ENCODE measurements at regions not wholly inside any gene's neighbourhood (a gene's known extent, or its start where the extent isn't known, plus 50 kb on each side); places are given as distances from the start of the nearest gene placed in this dataset.
"Not testable (repeated sequence)": the region's sequence is repeated elsewhere in the genome, so short reads cannot be mapped to it uniquely, and the experiment has no call there.

DNA sequence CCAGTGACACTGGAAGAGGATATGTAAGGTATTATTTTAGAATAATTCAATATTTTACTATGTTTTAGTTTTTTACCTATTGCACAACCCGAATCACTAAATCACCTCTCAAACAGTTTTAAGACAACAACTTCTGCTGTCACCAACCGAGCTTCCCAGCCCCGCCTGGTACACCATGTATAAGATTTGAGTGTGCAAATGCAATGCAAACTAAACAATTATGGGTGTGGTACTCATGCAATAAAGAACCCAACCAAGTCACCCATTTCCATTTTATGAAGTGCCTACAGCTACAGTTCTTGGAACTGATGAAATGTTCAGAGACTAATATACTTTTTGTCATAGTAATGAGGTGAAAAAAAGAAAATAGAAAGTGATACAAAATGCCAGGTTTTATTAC, 256.2 kb downstream of the TAFA4 start:
- H3K9me3 Mint-ChIP-seq, result no peaks in the 10 kb centered on the region
- H3K4me1 Mint-ChIP-seq (ENCODE audit: low read depth), result no peaks in the 10 kb centered on the region
- no peak overlapping the region for H3K27ac Mint-ChIP-seq
- no peak for DNase-seq
- no peaks in the 10 kb centered on the region for H3K27me3 Mint-ChIP-seq
- no peak overlapping the region for H3K4me3 Mint-ChIP-seq
- no peaks in the 10 kb centered on the region for H3K36me3 Mint-ChIP-seq (ENCODE audit: low read depth)

DNA sequence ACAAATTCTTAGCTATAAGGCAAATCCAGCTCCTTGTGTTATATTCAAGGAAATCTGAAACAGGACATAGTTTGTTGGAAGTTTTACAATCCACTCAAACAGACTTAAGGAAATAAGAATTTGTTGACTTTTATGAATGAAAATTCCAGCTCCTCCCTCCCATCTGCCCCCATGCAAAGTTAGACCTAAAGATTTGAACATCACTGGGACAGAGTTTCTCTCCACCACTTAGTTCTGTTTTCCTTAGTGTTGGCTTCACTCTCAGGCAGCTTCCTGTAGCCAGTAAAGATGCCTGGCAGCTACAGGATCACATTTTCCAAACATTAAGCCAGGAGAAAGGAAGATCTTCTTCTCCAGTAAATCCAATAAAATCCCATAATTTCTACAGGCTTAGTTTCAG, 265.0 kb downstream of the TAFA4 start:
- Mint-ChIP-seq H3K4me3 (no peak overlapping the region), H3K9me3 (no peaks in the 10 kb centered on the region), H3K36me3 (ENCODE audit: low read depth) (no peaks in the 10 kb centered on the region), H3K27ac (no peak overlapping the region), H3K27me3 (no peaks in the 10 kb centered on the region), H3K4me1 (ENCODE audit: low read depth) (no peaks in the 10 kb centered on the region)
- DNase-seq, result no peak

DNA sequence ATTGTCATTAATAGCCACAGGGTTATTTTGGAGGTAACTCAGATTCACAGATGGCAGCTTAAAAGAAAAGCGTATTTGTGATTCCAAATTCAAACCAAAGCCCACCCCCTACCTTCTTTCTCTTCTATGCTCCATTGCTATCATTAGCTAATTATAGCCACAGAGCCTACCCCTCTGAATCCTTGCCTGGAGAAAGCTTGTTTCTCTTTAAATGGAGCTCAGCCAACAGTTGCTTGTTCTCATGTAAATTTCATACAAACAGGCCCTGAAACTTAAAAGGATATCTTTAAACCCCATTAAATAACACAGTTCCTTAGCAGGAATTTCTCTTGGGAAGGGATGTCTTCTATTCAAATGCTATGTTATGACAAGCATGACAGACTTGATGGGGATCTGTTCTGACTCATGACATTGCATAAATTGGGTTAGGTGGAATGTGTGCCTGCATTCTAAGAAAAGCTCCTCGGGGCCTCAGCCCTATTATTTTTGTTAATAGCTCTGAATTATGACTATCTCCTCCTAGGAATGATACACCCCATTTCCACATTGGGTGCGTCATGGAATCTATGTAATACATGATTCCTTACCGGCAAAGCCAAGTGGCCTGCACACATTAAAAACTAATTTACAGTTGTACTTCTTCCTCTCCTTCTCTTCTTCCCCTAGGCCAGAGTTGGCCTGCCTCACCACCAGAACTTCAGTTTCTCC, 265.8 kb downstream of the TAFA4 start:
- H3K27ac Mint-ChIP-seq, result no peak overlapping the region
- no peaks in the 10 kb centered on the region for H3K36me3 Mint-ChIP-seq (ENCODE audit: low read depth)
- no peak overlapping the region for H3K4me3 Mint-ChIP-seq
- no peak for DNase-seq
- no peaks in the 10 kb centered on the region for H3K4me1 Mint-ChIP-seq (ENCODE audit: low read depth)
- H3K9me3 Mint-ChIP-seq, result no peaks in the 10 kb centered on the region
- no peaks in the 10 kb centered on the region for H3K27me3 Mint-ChIP-seq

DNA sequence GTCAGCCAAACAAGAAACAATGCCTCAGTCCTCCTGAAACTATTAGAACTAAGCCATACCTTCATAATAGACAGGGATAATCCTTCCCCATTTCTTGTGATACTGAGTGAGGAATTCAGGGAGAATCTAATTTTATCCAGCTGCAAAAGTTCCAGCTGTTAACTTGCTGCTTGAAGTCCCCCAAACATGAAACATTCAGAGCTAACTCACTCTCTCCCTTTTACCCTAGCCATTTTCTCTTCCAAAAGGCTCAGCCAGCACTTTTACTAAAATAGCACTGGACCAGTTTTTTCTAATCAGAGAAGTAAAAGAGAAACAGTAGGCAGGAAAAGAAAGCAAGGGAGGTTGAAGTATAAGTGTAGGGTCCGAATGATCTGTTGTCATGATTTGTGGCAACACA, 268.1 kb downstream of the TAFA4 start:
- no peaks in the 10 kb centered on the region for H3K9me3 Mint-ChIP-seq
- no peaks in the 10 kb centered on the region for H3K36me3 Mint-ChIP-seq (ENCODE audit: low read depth)
- no peak for DNase-seq
- H3K4me1 Mint-ChIP-seq (ENCODE audit: low read depth), result no peaks in the 10 kb centered on the region
- H3K4me3 Mint-ChIP-seq, result no peak overlapping the region
- no peak overlapping the region for H3K27ac Mint-ChIP-seq
- no peaks in the 10 kb centered on the region for H3K27me3 Mint-ChIP-seq

DNA sequence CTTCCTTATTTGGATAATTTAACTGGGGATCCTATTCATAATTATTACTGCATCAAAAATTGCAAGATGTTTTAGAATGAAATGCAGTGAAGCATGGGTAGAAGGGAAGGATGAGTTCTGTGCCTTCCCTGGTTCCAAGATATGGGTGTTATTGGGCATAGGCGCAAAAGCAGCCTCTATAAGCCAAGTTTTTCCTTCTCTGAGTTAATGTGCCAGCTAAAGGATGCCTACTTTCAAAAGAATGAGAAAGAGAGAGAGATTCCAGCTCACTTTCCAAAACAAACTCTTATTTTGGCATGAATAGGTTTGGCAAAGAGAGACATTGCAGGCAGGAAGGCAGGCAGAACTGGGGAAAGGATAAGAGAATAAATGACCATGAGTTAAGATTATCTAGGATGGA, 270.2 kb downstream of the TAFA4 start:
- Mint-ChIP-seq H3K36me3 (ENCODE audit: low read depth) (no peaks in the 10 kb centered on the region), H3K27me3 (peaks cover 3% of the 10 kb centered on the region), H3K27ac (no peak overlapping the region), H3K9me3 (no peaks in the 10 kb centered on the region), H3K4me1 (ENCODE audit: low read depth) (no peaks in the 10 kb centered on the region), H3K4me3 (no peak overlapping the region)
- DNase-seq, result no peak

DNA sequence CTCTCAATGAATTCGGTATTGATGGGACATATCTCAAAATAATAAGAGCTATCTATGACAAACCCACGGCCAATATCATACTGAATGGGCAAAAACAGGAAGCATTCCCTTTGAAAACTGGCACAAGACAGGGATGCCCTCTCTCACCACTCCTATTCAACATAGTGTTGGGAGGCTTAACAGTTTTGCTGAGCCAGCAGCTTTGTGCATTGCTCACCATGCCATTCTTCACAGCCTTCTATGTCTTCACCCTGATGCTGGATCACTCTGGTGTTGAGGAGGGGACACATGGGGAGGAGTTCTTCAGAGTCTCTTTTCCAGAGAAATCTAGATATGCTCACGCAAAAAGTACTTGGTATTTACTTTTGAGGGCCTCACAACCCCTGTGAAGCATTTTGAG, 281.7 kb downstream of the TAFA4 start:
- not testable (repeated sequence) for H3K36me3 Mint-ChIP-seq (ENCODE audit: low read depth); H3K9me3 Mint-ChIP-seq; H3K27ac Mint-ChIP-seq; H3K4me1 Mint-ChIP-seq (ENCODE audit: low read depth); H3K27me3 Mint-ChIP-seq; DNase-seq; H3K4me3 Mint-ChIP-seq

DNA sequence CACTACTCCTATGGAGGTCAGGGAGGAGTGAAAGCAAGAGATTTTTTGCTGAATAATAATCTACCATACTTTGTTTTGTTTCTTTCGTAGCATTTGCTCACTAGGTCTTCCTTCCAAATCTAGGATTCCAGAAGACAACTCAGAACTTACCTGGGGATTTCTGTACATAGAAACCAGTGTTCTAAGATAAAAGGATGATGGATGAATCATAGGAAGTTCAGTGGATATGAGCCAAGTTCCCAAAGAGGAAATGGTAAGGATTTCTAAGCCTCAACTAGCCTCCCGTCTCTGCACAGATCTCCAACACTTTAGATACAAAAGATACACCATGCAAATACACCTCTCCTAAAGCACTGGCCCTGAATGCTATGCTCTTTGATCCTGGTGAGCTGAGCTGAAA, 283.9 kb downstream of the TAFA4 start:
- Mint-ChIP-seq H3K27ac (no peak overlapping the region), H3K36me3 (ENCODE audit: low read depth) (no peaks in the 10 kb centered on the region), H3K27me3 (peaks cover 4% of the 10 kb centered on the region), H3K4me3 (no peak overlapping the region), H3K9me3 (no peaks in the 10 kb centered on the region), H3K4me1 (ENCODE audit: low read depth) (no peaks in the 10 kb centered on the region)
- no peak for DNase-seq

DNA sequence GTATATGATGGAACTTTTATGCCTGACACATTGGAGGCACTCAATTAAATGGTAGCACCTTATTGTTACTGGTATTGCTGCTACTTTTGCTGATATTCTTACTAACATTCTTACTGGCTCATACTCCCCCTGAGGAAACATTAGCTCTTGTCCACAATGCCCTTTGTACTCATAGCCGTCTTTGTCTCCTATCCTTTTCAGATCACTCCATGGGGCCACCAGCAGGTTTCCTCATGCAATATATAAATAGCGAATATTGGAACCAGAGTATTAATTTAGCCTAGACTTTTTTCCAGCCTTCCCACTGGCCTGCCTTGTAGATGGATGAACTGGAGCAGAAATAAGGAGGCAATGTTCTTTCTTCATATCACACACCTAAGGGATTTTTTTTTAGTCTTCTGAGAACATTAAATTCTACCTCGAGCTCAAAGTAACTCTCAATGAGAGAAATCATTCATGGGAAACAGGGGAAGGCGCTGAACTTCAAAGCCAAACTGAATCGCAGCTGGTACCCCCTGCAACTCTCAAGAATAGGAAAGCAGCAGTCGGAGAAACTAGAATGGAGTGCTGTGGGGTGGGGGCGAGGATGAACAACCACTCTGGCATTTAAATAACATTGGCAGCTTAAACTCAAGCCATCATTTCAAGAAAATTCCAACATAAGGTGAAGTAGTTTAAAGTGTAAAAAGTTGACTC, 300.3 kb downstream of the TAFA4 start:
- Mint-ChIP-seq H3K4me1 (ENCODE audit: low read depth) (no peaks in the 10 kb centered on the region), H3K9me3 (no peaks in the 10 kb centered on the region), H3K36me3 (ENCODE audit: low read depth) (no peaks in the 10 kb centered on the region), H3K27ac (no peak overlapping the region), H3K27me3 (peaks cover 19% of the 10 kb centered on the region), H3K4me3 (no peak overlapping the region)
- no peak for DNase-seq

DNA sequence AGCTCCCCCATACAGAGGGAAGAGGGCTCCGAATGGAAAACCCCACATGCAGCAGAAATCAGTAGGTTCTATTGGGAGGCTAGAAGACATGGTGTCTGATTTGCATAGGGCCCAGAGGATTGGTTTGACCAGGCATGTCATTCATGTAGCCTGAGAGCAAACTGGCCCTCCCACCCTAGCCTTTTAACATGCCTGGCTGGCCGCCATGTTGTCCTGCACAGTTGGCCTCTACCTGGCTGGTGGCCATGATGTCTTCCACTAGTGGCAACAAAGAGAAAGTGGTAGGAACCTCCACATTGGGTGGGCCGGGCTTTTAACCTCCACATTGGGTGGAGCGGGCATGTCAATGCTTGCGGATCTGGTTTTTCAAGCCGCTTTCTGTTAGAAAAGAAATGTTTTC, 312.1 kb downstream of the TAFA4 start:
- H3K4me3 Mint-ChIP-seq, result no peak overlapping the region
- no peaks in the 10 kb centered on the region for H3K4me1 Mint-ChIP-seq (ENCODE audit: low read depth)
- peaks cover 4% of the 10 kb centered on the region for H3K27me3 Mint-ChIP-seq
- no peaks in the 10 kb centered on the region for H3K9me3 Mint-ChIP-seq
- H3K27ac Mint-ChIP-seq, result no peak overlapping the region
- DNase-seq, result no peak
- no peaks in the 10 kb centered on the region for H3K36me3 Mint-ChIP-seq (ENCODE audit: low read depth)

DNA sequence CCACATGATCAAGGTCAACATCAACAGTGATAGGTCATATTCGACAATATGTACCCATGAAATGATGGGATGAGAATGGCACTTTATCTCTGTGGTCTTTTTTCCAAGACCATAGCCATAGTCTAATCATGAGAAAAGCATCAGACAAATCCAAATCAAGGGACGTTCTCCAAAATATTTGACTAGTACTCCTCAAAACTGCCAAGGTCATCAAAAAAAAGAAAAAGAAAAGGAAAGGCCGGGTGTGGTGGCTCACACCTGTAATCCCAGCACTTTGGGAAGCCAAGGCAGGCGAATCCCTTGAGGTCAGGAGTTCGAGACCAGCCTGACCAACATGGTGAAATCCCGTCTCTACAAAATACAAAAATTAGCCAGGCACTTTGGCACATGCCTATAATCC, 318.3 kb downstream of the TAFA4 start:
- H3K36me3 Mint-ChIP-seq (ENCODE audit: low read depth), result no peaks in the 10 kb centered on the region
- no peaks in the 10 kb centered on the region for H3K4me1 Mint-ChIP-seq (ENCODE audit: low read depth)
- no peak overlapping the region for H3K27ac Mint-ChIP-seq
- H3K9me3 Mint-ChIP-seq, result peaks cover 10% of the 10 kb centered on the region
- no peak for DNase-seq
- peaks cover 6% of the 10 kb centered on the region for H3K27me3 Mint-ChIP-seq
- no peak overlapping the region for H3K4me3 Mint-ChIP-seq

DNA sequence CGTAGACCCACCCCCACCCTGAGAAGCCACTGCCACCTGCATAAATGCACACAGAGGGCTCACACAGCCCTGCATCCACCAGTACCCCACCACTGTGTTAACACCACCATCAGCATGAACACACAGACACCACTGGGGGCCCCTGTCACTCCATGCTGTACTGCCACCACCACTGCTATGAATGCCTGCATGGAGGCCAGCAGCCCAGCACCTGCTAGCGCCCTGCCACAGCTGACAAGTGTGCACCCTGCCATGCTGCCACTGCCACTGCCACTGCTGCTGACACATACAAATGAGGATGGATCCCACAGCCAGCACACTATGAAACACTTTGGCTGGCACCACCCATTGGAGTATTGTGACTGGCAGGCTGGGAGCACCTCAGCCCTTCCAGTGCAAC, 361.0 kb downstream of the TAFA4 start:
- Mint-ChIP-seq H3K36me3 (ENCODE audit: low read depth) (no peaks in the 10 kb centered on the region), H3K4me1 (ENCODE audit: low read depth) (no peaks in the 10 kb centered on the region), H3K4me3 (no peak overlapping the region), H3K27ac (no peak overlapping the region), H3K9me3 (no peaks in the 10 kb centered on the region), H3K27me3 (peaks cover 6% of the 10 kb centered on the region)
- no peak for DNase-seq

DNA sequence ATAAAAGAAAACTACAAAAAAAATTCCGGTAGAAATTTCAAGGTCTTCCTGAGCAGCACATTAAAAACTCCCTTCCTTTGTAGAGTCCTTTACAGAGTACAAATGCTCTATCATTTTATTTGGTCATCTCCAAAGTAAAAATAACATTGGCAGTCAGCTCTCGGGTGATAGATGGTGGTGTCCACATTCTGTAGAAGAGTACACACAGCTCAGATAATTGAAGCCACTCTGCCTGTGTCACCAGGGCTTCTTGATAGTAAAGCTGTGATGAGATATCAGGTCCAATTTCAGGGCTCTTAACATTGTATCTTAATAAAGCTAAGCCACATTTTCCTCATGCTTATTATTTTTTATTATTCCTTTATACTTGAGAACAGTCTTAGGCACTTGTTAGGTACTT, 371.6 kb downstream of the TAFA4 start:
- Mint-ChIP-seq H3K4me3 (no peak overlapping the region), H3K27me3 (peaks cover 2% of the 10 kb centered on the region), H3K4me1 (ENCODE audit: low read depth) (no peaks in the 10 kb centered on the region), H3K9me3 (no peaks in the 10 kb centered on the region), H3K27ac (no peak overlapping the region), H3K36me3 (ENCODE audit: low read depth) (no peaks in the 10 kb centered on the region)
- DNase-seq, result no peak

DNA sequence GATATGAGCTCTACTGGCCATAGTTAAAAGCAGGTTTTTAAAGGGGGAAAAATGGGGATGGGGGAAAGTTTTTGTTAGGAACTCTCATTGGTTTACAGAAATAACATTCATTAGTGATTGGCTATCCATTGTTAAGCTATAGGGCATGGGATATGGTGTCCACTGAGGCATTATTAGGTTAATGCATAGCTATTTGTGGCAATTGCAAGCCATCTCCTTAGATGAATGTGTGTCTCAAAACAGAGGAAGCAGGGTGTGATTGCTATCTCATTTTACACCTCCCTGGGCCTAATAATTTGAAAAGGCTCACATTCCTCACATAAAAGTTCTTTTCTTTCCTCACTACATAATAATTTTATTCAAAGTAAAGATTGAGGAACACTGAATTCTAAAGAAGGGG, 396.6 kb downstream of the TAFA4 start:
- H3K9me3 Mint-ChIP-seq, result peaks cover 4% of the 10 kb centered on the region
- H3K27ac Mint-ChIP-seq, result no peak overlapping the region
- DNase-seq, result no peak
- no peaks in the 10 kb centered on the region for H3K4me1 Mint-ChIP-seq (ENCODE audit: low read depth)
- H3K27me3 Mint-ChIP-seq, result no peaks in the 10 kb centered on the region
- H3K36me3 Mint-ChIP-seq (ENCODE audit: low read depth), result peaks cover 4% of the 10 kb centered on the region
- H3K4me3 Mint-ChIP-seq, result no peak overlapping the region

DNA sequence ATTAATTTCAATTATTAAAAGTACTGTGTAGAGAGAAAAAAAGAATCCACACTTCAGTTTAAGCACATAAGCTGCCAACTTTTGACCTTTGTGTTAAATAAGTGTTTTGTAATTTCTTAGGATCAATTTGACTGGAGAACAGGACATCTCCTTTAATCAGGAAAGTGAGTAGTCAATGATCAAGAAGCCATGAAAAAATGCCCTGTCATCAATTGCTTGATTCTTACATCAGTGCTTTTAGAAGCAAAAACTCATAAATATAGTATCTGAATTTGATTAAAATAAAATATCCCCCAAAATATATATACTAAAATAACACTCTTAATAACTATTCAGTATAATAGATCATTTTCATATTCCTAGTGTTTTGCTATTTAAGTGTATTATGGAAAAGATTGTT, 409.0 kb downstream of the TAFA4 start:
- no peaks in the 10 kb centered on the region for H3K9me3 Mint-ChIP-seq
- H3K4me1 Mint-ChIP-seq (ENCODE audit: low read depth), result no peaks in the 10 kb centered on the region
- H3K27me3 Mint-ChIP-seq, result no peaks in the 10 kb centered on the region
- no peaks in the 10 kb centered on the region for H3K36me3 Mint-ChIP-seq (ENCODE audit: low read depth)
- no peak for DNase-seq
- H3K27ac Mint-ChIP-seq, result no peak overlapping the region
- no peak overlapping the region for H3K4me3 Mint-ChIP-seq

DNA sequence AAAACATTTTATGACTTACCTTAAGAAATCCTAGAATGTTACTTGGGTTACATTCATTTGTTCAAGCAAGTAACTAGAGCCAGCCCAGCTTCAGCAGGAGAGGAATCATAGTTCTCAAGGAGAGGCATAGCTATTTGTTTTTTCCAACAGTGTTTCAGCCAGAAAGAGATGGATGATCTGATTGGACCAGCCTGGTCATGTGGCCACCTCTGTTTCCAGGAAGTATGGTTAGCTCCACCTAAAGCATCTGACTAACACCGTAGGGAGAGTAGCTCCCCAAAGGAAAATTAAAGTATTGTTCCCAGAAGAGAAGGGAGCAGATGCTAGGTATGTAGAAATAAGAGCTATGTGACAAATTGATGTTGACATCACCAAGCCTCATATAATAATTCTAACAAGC, 417.1 kb downstream of the TAFA4 start:
- no peak overlapping the region for H3K27ac Mint-ChIP-seq
- no peak overlapping the region for H3K4me3 Mint-ChIP-seq
- DNase-seq, result no peak
- no peaks in the 10 kb centered on the region for H3K9me3 Mint-ChIP-seq
- H3K36me3 Mint-ChIP-seq (ENCODE audit: low read depth), result no peaks in the 10 kb centered on the region
- no peaks in the 10 kb centered on the region for H3K27me3 Mint-ChIP-seq
- no peaks in the 10 kb centered on the region for H3K4me1 Mint-ChIP-seq (ENCODE audit: low read depth)

DNA sequence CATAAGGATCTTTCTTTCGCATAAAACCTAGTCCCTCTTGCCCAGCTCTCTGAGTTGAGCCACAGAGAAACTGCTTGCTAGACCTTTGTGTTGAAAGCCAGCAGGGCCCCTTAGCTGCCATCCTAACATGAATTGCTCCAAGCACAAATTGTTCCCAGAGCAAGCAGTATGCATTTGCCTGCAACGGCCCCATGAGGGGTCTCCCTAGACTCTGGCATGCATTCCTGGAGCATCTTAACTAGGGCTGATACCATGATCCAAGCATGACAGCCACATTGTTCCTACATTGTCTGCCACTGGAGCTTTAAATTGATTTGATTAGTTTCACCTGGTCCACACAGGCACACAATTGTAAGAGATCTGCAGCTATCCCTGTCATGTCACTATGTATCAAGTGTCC, 428.1 kb downstream of the TAFA4 start:
- no peak for DNase-seq
- peaks cover 5% of the 10 kb centered on the region for H3K36me3 Mint-ChIP-seq (ENCODE audit: low read depth)
- H3K9me3 Mint-ChIP-seq, result peaks cover 9% of the 10 kb centered on the region
- H3K27ac Mint-ChIP-seq, result no peak overlapping the region
- no peaks in the 10 kb centered on the region for H3K27me3 Mint-ChIP-seq
- H3K4me3 Mint-ChIP-seq, result no peak overlapping the region
- H3K4me1 Mint-ChIP-seq (ENCODE audit: low read depth), result no peaks in the 10 kb centered on the region
